Endothelial cell (in vitro differentiated cells): ENCODE measurements at regions not wholly inside any gene's neighbourhood (a gene's known extent, or its start where the extent isn't known, plus 50 kb on each side); places are given as distances from the start of the nearest gene placed in this dataset.

Experiments used
- DNase-seq: peaks from one replicate; pipeline ENCODE4 v3.0.0; 2021; ENCODE audit warnings: low spot score
- H3K27ac Mint-ChIP-seq: one replicate; pipeline ENCODE4 v1.8.0; 2021; ENCODE audit warnings: mixed read lengths, inconsistent platforms; ENCODE audit not compliant: unreplicated experiment
- H3K27me3 Mint-ChIP-seq: one replicate; pipeline ENCODE4 v1.8.0; 2021; ENCODE audit warnings: mild to moderate bottlenecking, moderate library complexity, mixed read lengths, inconsistent platforms; ENCODE audit not compliant: unreplicated experiment
- H3K36me3 Mint-ChIP-seq: one replicate; pipeline ENCODE4 v1.8.0; 2021; ENCODE audit warnings: mild to moderate bottlenecking, low read depth, mixed read lengths, inconsistent platforms; ENCODE audit not compliant: unreplicated experiment
- H3K4me1 Mint-ChIP-seq: one replicate; pipeline ENCODE4 v1.8.0; 2021; ENCODE audit warnings: mild to moderate bottlenecking, mixed read lengths, inconsistent platforms; ENCODE audit not compliant: unreplicated experiment
- H3K4me3 Mint-ChIP-seq: one replicate; pipeline ENCODE4 v1.8.0; 2021; ENCODE audit warnings: mild to moderate bottlenecking, mixed read lengths, inconsistent platforms; ENCODE audit not compliant: unreplicated experiment
- H3K9me3 Mint-ChIP-seq: one replicate; pipeline ENCODE4 v1.8.0; 2021; ENCODE audit warnings: mixed read lengths, inconsistent platforms; ENCODE audit not compliant: unreplicated experiment
- TF ChIP-seq, protein P1 (sequence below): fragments of 200-600 bp; sonication (generic); IDR thresholded peaks from one replicate; pipeline ENCODE4 v1.5.0; 2021; ENCODE audit warnings: antibody characterized with exemption; ENCODE audit not compliant: unreplicated experiment

DNA sequence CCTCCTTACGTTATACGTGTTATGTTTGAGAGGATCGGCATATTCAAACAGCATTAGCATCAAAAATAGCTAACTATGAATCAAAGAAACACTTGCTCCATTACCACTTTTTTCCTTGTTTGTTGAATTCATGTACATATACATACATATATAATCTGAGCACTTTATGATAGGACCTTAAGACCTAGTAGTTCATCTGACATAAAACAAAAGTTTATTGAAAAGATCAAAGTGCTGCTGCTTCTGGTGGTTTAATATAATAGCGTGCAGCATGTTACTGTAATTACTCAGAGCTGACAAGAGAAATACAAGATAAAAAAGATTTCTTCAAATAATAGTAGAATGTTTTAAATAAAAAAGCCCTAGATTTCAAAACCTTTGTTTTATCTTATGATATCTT lies 1850.9 kb upstream of the LRRTM1 start:
- no peak for DNase-seq
- no peaks in the 10 kb centered on the region for H3K4me1 Mint-ChIP-seq
- TF ChIP-seq, protein P1, sequence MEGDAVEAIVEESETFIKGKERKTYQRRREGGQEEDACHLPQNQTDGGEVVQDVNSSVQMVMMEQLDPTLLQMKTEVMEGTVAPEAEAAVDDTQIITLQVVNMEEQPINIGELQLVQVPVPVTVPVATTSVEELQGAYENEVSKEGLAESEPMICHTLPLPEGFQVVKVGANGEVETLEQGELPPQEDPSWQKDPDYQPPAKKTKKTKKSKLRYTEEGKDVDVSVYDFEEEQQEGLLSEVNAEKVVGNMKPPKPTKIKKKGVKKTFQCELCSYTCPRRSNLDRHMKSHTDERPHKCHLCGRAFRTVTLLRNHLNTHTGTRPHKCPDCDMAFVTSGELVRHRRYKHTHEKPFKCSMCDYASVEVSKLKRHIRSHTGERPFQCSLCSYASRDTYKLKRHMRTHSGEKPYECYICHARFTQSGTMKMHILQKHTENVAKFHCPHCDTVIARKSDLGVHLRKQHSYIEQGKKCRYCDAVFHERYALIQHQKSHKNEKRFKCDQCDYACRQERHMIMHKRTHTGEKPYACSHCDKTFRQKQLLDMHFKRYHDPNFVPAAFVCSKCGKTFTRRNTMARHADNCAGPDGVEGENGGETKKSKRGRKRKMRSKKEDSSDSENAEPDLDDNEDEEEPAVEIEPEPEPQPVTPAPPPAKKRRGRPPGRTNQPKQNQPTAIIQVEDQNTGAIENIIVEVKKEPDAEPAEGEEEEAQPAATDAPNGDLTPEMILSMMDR: no peak
- no peaks in the 10 kb centered on the region for H3K36me3 Mint-ChIP-seq
- no peak overlapping the region for H3K4me3 Mint-ChIP-seq
- no peaks in the 10 kb centered on the region for H3K9me3 Mint-ChIP-seq
- no peak overlapping the region for H3K27ac Mint-ChIP-seq
- H3K27me3 Mint-ChIP-seq: peaks cover 2% of the 10 kb centered on the region

DNA sequence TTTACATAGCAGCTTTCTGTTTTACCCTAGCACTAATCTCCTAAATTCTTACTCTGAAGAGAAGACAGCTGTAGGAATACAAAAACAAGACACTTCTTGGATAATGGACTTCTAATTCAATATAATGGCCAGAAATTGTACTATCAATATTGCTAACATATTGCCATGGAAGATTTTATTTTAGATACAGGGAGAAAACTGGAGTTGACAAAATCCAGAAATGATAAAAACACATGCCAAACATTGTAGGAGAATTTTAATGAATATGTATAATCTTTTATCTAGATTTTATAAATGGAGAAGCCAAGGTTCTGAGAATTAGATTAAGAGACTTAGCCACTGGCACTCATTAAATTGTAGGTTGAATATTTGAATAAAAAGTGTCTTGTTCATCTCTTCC lies 1838.8 kb upstream of the LRRTM1 start:
- Mint-ChIP-seq H3K27ac (no peak overlapping the region), H3K4me3 (no peak overlapping the region), H3K4me1 (no peaks in the 10 kb centered on the region), H3K27me3 (no peaks in the 10 kb centered on the region), H3K9me3 (no peaks in the 10 kb centered on the region), H3K36me3 (no peaks in the 10 kb centered on the region)
- no peak for DNase-seq
- TF ChIP-seq, protein P1: no peak

DNA sequence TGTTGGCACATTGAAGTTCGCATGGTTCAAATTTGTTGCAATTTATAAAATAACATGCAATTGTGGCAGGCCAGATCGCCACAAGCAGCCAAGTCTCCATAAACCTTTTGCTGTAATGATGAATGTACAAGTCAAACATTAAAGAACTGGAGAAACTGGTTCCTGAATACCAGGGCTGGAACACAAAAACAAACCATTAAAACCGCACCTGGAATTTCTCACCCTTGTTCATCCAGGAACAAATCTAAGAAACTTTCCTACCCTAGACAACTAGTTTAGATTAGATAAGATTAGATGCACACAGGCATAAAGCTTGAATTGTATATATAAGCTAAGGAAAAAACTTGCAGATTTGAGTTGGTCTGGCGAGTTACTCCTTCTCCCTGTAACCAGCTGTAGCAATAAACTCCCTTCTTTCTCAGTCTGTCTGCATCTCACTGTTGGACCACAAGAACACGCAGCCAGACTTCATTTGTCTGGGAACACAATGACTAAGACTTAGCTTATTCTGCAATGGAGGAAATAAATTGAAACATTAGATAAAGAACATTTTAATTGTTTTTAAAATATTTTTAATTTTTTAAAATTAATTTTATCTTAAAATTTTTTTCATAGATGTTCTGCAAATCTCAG lies 1835.5 kb upstream of the LRRTM1 start:
- Mint-ChIP-seq H3K4me3 (no peak overlapping the region), H3K36me3 (no peaks in the 10 kb centered on the region), H3K27ac (no peak overlapping the region), H3K4me1 (no peaks in the 10 kb centered on the region), H3K27me3 (no peaks in the 10 kb centered on the region), H3K9me3 (no peaks in the 10 kb centered on the region)
- TF ChIP-seq, protein P1: no peak
- no peak for DNase-seq

DNA sequence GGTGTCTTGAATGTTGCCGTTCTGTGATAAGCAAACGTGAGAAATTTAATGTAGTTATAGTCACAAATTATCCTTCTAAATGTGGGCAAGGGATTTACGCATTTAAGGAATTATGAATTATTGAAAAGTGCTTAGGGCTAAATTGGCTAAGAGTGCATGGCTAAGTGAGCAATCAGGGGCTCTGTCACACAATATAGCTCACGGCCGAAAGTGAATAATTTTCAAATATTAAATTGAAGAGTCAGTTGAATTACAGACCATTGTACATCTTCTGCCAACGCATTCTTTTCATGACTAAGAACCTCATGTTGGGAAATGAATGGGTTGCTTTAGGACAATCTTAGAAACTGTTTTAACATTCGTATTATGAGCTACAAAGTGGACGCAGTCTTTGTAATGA lies 1832.9 kb upstream of the LRRTM1 start:
- Mint-ChIP-seq H3K4me1 (no peaks in the 10 kb centered on the region), H3K36me3 (no peaks in the 10 kb centered on the region), H3K9me3 (no peaks in the 10 kb centered on the region), H3K4me3 (no peak overlapping the region), H3K27ac (no peak overlapping the region), H3K27me3 (no peaks in the 10 kb centered on the region)
- no peak for DNase-seq
- TF ChIP-seq, protein P1: no peak

DNA sequence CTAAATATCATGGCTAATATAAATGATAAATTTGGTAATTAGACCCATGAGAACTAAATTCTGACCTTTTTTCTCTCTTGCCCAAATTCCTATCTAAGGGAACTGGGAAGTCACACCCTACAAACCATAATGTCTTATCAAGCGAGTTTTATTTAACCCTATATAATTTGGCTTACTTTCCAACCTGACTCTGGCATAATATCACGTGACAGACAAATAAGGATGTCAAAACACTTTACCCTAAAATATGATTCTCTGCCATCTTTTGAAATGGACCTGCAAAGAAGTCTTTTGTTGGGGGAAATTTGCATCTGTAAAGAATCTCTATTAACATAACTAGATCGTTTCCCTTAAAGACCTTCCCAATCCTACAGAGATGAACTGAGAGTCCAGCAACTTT lies 1823.5 kb upstream of the LRRTM1 start:
- Mint-ChIP-seq H3K9me3 (no peaks in the 10 kb centered on the region), H3K4me3 (no peak overlapping the region), H3K4me1 (no peaks in the 10 kb centered on the region), H3K27ac (no peak overlapping the region), H3K36me3 (peaks cover 4% of the 10 kb centered on the region), H3K27me3 (no peaks in the 10 kb centered on the region)
- DNase-seq: no peak
- TF ChIP-seq, protein P1: no peak
